ENCODE measurements at regions not wholly inside any gene's neighbourhood (a gene's known extent, or its start where the extent isn't known, plus 50 kb on each side); places are given as distances from the start of the nearest gene placed in this dataset.

DNA sequence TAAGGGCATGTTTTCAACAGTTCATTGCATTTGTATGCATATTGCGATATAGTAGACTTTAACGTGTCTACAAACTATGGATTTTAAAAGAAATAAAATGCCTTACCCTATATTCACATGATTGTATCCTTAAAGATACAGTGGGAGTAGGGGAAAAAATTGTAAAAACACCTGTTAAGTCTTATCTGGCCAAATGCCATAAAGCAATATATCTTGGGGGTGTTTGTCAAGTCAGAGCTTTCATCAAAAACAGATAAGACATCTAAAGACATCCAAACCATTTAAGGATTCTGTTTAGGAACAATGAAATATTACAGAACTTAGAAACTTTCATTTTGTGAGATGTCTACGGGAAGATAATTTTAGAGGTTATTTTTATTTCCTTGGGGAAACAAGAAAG is 152.3 kb downstream of the AASDH start:
- DNase-seq (no peak), ATAC-seq (no peak)
- Mint-ChIP-seq H3K36me3 (ENCODE audit: low read depth) (peaks cover 2% of the 10 kb centered on the region), H3K27me3 (peaks cover 23% of the 10 kb centered on the region), H3K4me1 (peaks cover under 1% of the 10 kb centered on the region), H3K4me3 (no peak overlapping the region), H3K27ac (no peak overlapping the region)
- H3K9me3 ChIP-seq (ENCODE audit: control insufficient read depth, low read length, poor library complexity, severe bottlenecking): no peaks in the 10 kb centered on the region

DNA sequence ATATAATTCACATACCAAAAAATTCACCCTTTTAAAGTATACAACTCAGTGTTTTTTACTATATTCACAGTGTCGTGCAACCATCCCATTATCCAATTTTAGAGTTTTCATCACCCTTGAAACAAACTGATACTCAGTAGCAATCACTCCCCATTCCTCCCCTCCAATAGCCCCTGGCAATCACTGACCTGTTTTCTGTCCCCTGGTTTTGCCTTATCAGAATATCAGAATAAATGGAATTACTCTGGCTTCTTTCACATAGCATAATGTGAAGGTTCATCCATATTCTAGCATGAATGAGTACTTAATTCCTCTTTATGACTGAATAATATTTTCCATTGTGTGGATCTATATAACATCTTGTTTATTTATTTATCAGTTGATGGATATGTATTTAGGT is 153.2 kb downstream of the AASDH start:
- H3K4me1 Mint-ChIP-seq: peaks cover 4% of the 10 kb centered on the region
- peaks cover 23% of the 10 kb centered on the region for H3K27me3 Mint-ChIP-seq
- no peak overlapping the region for H3K27ac Mint-ChIP-seq
- peaks cover 2% of the 10 kb centered on the region for H3K36me3 Mint-ChIP-seq (ENCODE audit: low read depth)
- no peaks in the 10 kb centered on the region for H3K9me3 ChIP-seq (ENCODE audit: control insufficient read depth, low read length, poor library complexity, severe bottlenecking)
- no peak overlapping the region for H3K4me3 Mint-ChIP-seq
- no peak for ATAC-seq
- no peak for DNase-seq

DNA sequence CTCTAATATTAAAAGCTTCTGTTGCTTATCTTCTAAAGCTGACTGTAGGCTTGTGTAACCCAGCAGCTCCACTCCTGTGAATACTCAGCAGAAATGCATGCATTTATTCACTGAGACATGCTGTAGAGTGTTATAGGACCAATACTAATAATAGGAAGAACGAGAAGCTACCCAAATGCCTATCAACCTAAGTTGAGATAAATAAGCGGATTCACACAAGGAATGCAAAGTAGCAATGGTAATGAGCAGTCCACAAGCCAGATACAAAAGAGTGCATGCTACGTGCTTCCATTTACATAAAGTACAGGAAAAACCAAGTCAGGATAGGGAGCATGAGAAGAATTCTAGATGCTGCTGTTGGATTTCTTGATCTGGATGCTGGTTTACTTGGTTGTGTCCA is 155.9 kb downstream of the AASDH start:
- peaks cover 1% of the 10 kb centered on the region for H3K36me3 Mint-ChIP-seq (ENCODE audit: low read depth)
- H3K27ac Mint-ChIP-seq: no peak overlapping the region
- ATAC-seq: no peak
- no peaks in the 10 kb centered on the region for H3K9me3 ChIP-seq (ENCODE audit: control insufficient read depth, low read length, poor library complexity, severe bottlenecking)
- H3K4me1 Mint-ChIP-seq: peaks cover 4% of the 10 kb centered on the region
- peaks cover 33% of the 10 kb centered on the region for H3K27me3 Mint-ChIP-seq
- H3K4me3 Mint-ChIP-seq: no peak overlapping the region
- no peak for DNase-seq

- no peaks in the 10 kb centered on the region for H3K9me3 ChIP-seq (ENCODE audit: control insufficient read depth, low read length, poor library complexity, severe bottlenecking)
- Mint-ChIP-seq H3K36me3 (ENCODE audit: low read depth) (no peaks in the 10 kb centered on the region), H3K4me3 (no peak overlapping the region), H3K27me3 (peaks cover 20% of the 10 kb centered on the region), H3K4me1 (peaks cover 4% of the 10 kb centered on the region), H3K27ac (no peak overlapping the region)
- no peak for ATAC-seq
- DNase-seq: no peak
Observed at GRCh38 chr4:56229947-56230346, 157.3 kb downstream of the AASDH start.

DNA sequence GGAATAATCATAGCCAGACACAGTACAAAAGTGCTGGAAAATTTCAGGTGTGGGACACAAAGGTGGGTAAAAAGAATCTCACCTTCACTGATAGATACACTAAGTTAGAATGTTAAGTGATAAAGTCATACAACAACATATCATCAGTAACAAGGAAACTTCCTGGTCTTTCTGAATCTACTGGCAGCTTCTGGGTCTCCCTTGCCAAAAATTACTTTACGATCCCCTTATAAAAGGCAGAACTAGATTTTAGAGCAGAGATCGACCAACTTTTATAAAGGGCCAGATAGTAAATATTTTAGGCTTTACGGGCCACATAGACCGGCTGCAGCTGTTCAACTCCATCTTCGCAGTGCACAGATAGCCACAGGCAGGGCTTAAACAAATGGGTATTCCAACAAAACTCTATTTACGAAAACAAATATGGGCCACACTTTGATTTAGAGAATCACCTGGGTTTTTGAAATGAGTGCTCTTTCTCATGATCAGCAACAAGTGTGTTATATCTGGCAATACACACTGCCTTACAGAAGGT is 159.9 kb downstream of the AASDH start:
- no peak overlapping the region for H3K4me3 Mint-ChIP-seq
- no peaks in the 10 kb centered on the region for H3K36me3 Mint-ChIP-seq (ENCODE audit: low read depth)
- peaks cover 4% of the 10 kb centered on the region for H3K4me1 Mint-ChIP-seq
- no peak for DNase-seq
- ATAC-seq: no peak
- no peak overlapping the region for H3K27ac Mint-ChIP-seq
- H3K27me3 Mint-ChIP-seq: peaks cover 16% of the 10 kb centered on the region
- H3K9me3 ChIP-seq (ENCODE audit: control insufficient read depth, low read length, poor library complexity, severe bottlenecking): no peaks in the 10 kb centered on the region

- H3K27ac Mint-ChIP-seq: no peak overlapping the region
- H3K4me1 Mint-ChIP-seq: peaks cover 4% of the 10 kb centered on the region
- no peaks in the 10 kb centered on the region for H3K9me3 ChIP-seq (ENCODE audit: control insufficient read depth, low read length, poor library complexity, severe bottlenecking)
- DNase-seq (no peak), ATAC-seq (no peak)
- no peaks in the 10 kb centered on the region for H3K36me3 Mint-ChIP-seq (ENCODE audit: low read depth)
- peaks cover 16% of the 10 kb centered on the region for H3K27me3 Mint-ChIP-seq
- no peak overlapping the region for H3K4me3 Mint-ChIP-seq
Observed at GRCh38 chr4:56226579-56226978, 160.7 kb downstream of the AASDH start.

- H3K9me3 ChIP-seq (ENCODE audit: control insufficient read depth, low read length, poor library complexity, severe bottlenecking): no peaks in the 10 kb centered on the region
- peaks cover 30% of the 10 kb centered on the region for H3K27me3 Mint-ChIP-seq
- ATAC-seq: no peak
- peaks cover 3% of the 10 kb centered on the region for H3K36me3 Mint-ChIP-seq (ENCODE audit: low read depth)
- DNase-seq: no peak
- H3K27ac Mint-ChIP-seq: no peak overlapping the region
- no peaks in the 10 kb centered on the region for H3K4me1 Mint-ChIP-seq
- H3K4me3 Mint-ChIP-seq: no peak overlapping the region
Observed at GRCh38 chr4:56224641-56225040, 162.7 kb downstream of the AASDH start.

- no peak for ATAC-seq
- DNase-seq: no peak
- Mint-ChIP-seq H3K27me3 (peaks cover 41% of the 10 kb centered on the region), H3K4me1 (no peaks in the 10 kb centered on the region), H3K27ac (no peak overlapping the region), H3K36me3 (ENCODE audit: low read depth) (peaks cover 3% of the 10 kb centered on the region), H3K4me3 (no peak overlapping the region)
- H3K9me3 ChIP-seq (ENCODE audit: control insufficient read depth, low read length, poor library complexity, severe bottlenecking): no peaks in the 10 kb centered on the region
Observed at GRCh38 chr4:56222514-56222913, 164.8 kb downstream of the AASDH start.

DNA sequence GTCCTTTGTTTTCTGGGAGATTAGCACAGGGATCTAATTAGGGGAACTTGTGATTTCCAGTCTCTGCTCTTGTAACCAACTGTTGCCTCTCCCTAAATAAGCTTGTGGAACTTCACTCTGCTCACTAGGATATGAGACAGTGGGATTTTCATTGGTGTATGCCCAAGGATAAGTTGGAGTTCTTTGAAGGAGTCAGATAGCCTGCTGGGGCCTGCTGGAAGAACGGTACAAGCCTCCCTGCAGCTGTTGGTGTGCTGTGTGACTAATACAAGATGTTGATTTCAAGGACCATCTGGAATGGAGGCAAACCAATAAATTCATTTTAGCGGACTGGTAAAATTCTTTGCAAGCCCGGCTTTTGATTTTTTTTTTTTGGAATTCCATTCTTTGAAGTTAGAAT is 167.0 kb downstream of the AASDH start:
- H3K4me3 Mint-ChIP-seq: no peak overlapping the region
- no peaks in the 10 kb centered on the region for H3K4me1 Mint-ChIP-seq
- no peak for DNase-seq
- no peak overlapping the region for H3K27ac Mint-ChIP-seq
- H3K36me3 Mint-ChIP-seq (ENCODE audit: low read depth): peaks cover 3% of the 10 kb centered on the region
- H3K27me3 Mint-ChIP-seq: peaks cover 43% of the 10 kb centered on the region
- ATAC-seq: no peak
- H3K9me3 ChIP-seq (ENCODE audit: control insufficient read depth, low read length, poor library complexity, severe bottlenecking): no peaks in the 10 kb centered on the region

DNA sequence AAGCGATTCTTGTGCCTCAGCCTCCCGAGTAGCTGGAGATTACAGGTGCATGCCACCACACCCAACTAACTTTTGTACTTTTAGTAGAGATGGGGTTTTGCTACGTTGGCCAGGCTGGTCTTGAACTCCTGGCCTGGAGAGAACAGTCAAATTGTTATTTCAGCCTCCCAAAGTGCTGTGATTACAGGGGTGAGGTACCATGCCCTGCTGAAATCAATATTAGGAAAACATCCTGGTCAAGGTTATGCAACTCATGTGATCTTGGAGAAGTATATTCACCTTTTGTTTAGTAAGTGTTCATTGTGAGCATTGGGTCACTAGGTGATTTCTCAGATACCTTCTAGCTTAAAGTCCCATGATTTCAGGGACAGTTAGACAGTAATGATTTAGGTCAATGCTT is 167.8 kb downstream of the AASDH start:
- H3K27me3 Mint-ChIP-seq: peaks cover 44% of the 10 kb centered on the region
- H3K4me3 Mint-ChIP-seq: no peak overlapping the region
- H3K27ac Mint-ChIP-seq: no peak overlapping the region
- no peaks in the 10 kb centered on the region for H3K4me1 Mint-ChIP-seq
- ATAC-seq: no peak
- H3K9me3 ChIP-seq (ENCODE audit: control insufficient read depth, low read length, poor library complexity, severe bottlenecking): no peaks in the 10 kb centered on the region
- DNase-seq: no peak
- H3K36me3 Mint-ChIP-seq (ENCODE audit: low read depth): peaks cover 3% of the 10 kb centered on the region

- H3K27me3 Mint-ChIP-seq: peaks cover 44% of the 10 kb centered on the region
- peaks cover 3% of the 10 kb centered on the region for H3K36me3 Mint-ChIP-seq (ENCODE audit: low read depth)
- no peak overlapping the region for H3K27ac Mint-ChIP-seq
Observed at GRCh38 chr4:56218230-56218895, 168.9 kb downstream of the AASDH start.

GRCh38 chr4:56217343-56217890 is 169.9 kb downstream of the AASDH start:
- ATAC-seq: no peak
- Mint-ChIP-seq H3K36me3 (ENCODE audit: low read depth) (peaks cover 3% of the 10 kb centered on the region), H3K4me1 (no peaks in the 10 kb centered on the region), H3K27ac (no peak overlapping the region), H3K4me3 (no peak overlapping the region), H3K27me3 (peaks cover 44% of the 10 kb centered on the region)
- no peaks in the 10 kb centered on the region for H3K9me3 ChIP-seq (ENCODE audit: control insufficient read depth, low read length, poor library complexity, severe bottlenecking)
- DNase-seq: no peak

More at GRCh38 chr4:56218230-56218895, 168.9 kb downstream of the AASDH start:
- DNase-seq (no peak), ATAC-seq (no peak)
- Mint-ChIP-seq H3K4me1 (no peaks in the 10 kb centered on the region), H3K4me3 (no peak overlapping the region)
- H3K9me3 ChIP-seq (ENCODE audit: control insufficient read depth, low read length, poor library complexity, severe bottlenecking): no peaks in the 10 kb centered on the region

DNA sequence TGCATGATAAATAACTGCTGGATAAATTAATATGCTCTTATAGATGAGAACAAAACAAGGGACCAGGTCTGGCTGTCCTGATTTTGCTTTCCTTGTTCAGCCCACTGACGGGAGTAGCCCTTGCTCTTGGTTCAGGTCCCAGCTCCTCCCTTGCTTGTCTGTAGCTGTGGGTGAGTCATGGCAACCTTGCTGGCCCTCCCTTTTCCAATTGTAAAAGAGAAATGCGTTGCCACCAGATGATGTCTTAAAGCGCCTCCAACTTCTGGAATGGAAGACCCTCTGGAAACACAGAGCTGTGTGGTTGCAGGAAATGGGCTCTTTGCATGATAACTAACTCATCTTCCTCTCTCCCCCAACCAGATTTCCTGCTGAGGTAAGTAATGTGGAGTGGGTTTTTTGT is 171.4 kb downstream of the AASDH start:
- H3K27me3 Mint-ChIP-seq: peaks cover 42% of the 10 kb centered on the region
- peaks cover 3% of the 10 kb centered on the region for H3K36me3 Mint-ChIP-seq (ENCODE audit: low read depth)
- DNase-seq (no peak), ATAC-seq (no peak)
- no peak overlapping the region for H3K27ac Mint-ChIP-seq
- H3K4me1 Mint-ChIP-seq: no peaks in the 10 kb centered on the region
- H3K4me3 Mint-ChIP-seq: no peak overlapping the region
- H3K9me3 ChIP-seq (ENCODE audit: control insufficient read depth, low read length, poor library complexity, severe bottlenecking): no peaks in the 10 kb centered on the region

Data from T-helper 17 cell (primary cell).